HG03060 (cell line): ENCODE measurements at regions not wholly inside any gene's neighbourhood (a gene's known extent, or its start where the extent isn't known, plus 50 kb on each side); places are given as distances from the start of the nearest gene placed in this dataset.

Source experiments
- ATAC-seq: cut with Tn5 transposase; IDR thresholded peaks from one replicate; pipeline ENCODE4 v1.9.1; 2021; ENCODE audit warnings: low read depth, moderate number of reproducible peaks; ENCODE audit not compliant: unreplicated experiment

DNA sequence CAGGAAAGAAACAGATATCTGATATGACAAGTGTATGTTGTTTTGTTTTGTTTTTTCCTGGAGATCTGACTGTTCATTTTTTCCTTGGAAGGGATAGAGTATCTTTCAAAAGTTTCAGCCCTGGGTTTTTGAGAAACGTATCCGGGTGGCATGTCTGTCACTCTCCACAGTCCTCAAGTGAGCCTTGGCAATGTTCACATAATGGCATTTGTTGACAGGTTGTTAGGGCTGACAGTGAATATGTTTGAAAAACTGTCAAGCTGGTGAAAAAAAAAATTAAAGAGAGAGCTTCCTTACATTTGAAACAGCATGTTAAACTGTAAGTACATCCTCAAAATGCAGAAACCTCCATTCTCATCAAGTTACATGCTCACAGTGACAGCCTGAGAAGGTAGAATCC, 113.0 kb upstream of the DYNLRB2 start:
- no peak for ATAC-seq

DNA sequence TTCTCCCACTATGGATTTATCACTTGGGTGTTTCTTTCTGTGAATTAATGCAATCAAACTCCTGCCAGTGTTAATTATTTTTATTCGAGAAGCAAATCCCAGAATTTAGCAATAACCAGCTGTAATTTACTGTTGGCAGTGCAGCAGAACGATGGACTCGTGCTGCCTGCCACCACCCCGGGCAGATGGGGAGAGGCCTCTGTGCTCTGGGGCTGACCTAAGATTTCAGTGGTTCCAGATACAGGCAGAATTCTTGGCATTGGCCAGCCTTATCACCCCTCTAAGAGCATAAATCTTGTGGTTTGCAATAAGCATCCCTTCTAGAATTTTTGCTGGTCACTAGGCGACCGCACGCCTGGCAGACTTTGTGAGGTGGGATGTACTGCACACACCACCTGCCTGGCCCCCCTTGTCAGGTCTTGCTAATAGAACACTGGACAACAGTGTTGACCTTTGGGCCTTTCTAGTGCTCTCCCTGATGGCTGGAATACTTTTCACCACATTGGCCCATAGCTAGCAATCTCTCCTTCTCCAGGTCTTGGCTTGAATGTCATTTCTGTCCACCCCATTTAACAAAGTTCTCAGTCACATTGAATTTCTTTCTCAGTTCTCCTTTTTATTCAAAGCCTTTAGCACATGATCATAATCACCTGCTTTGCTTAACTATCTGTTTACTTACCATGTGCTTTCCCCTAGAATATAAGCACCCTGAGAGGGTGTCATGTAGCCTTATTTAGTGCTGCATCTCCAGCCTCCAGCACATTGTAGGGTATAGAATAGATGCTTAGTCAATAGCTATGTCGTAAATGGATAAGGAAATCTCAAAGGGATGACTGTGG, 122.1 kb upstream of the DYNLRB2 start:
- ATAC-seq: no peak

DNA sequence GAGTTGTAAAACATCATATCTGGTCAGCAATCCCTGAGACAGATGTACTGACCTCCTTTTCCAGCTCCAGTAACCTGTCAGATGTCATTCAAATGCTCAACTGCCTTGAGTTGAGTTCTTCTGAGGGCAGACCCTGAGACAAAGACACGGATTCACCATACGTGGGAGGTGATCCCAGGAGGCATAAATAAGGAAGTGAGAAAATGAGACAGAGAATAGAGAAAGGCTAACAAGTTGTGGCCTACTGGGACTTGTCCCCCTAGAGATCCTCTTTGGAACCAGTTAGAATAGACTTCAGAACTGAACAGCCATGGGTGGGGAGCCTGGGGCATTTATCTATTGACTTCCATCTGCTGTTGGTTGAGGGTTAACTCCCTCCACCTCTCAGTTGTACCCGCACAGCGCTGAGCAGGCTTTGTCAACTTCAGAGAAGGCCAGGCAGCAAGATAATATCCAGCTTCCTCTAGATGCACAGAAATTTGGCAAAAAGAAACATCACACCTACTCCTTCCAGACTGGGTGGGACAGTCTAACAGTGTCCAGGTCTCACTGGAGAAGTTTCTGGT, 123.0 kb upstream of the DYNLRB2 start:
- ATAC-seq: no peak

DNA sequence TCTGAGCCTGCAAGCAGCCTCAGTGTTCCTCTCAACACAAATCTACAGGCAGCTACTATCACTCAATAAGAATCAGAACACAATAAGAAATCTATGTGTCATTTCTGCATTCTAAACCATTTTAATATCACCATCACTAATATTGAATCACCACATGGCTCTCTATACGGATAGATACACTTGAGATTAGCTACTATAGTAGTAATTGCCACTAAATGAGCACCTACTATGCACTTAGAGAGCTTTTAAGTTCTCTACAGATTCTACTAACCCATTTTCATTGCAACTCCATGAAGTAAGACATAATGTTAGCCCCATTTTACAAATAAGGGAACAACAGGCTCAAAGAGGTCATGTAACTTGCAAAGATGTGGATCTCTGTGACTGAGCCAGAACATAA, 132.8 kb upstream of the DYNLRB2 start:
- ATAC-seq: no peak

DNA sequence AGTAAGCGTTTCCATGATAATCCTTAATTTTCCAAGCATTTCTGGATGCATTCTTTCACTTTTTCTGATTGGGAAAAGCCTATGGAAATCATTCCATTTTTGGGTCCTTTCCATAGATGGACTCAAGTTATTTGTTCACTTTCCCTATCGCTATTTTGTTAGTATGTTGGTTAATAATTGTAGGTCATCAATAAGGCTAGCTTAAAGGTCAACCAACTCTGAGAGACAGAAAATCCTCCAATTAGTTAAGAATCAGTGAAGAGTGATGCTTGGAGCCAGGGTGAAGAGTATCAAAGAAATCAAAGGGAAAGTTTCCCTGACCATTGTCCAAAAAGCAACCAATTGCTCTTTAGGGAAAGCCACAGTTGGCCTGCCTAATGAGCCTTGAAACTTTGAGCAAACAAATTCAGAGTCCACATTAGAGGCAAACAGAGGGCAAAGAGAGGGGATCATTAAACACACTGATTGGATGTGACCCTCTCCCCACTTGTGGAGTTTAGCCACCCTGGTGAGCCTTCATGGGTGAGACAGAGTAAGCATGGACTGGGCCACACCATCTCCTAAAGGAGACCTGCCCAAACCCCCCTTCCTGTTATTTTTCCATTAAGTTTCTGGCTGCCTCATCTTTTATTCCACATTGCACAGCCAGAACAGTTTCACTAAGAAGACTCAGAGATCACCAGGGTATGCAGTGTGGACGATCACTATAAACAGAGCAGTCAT, 133.4 kb upstream of the DYNLRB2 start:
- ATAC-seq: no peak

DNA sequence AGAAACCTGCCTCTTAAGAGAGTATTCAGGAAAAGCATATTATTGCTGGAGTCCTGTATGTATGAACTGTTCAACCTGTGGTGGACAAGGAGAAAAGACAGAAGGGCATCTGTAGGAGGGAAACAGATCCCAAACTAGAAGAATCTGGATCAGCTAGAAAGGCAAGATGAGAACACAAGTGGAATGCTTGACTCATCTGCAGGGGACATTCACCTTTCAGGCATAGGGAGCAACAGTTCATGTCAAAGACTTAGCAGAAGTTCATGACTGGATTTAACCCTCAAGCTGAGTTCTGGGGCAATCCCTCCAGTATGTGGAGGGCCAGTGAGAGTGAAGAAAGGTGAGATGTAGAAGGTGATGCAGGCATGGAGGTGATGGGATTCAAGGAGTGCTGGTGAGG, 135.9 kb upstream of the DYNLRB2 start:
- ATAC-seq: no peak

DNA sequence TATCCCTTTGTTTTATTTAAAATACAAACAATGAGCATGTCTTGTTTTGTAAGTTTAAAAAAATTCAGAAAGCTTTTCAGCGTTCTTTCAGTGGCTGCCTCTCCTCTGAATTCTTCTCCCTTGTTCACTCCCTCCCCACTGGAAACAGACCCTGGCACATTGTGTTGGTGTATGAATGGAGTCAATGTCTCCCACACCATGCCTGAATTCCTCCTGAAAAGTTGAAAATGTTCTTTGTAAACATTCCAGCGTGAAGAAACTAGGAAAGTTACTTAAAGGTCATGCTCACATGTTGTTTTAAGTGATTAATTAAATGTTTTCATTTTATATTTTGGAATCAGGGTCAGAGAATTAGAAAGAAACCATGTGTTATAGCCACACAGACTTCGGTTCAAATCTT, 136.9 kb upstream of the DYNLRB2 start:
- no peak for ATAC-seq

DNA sequence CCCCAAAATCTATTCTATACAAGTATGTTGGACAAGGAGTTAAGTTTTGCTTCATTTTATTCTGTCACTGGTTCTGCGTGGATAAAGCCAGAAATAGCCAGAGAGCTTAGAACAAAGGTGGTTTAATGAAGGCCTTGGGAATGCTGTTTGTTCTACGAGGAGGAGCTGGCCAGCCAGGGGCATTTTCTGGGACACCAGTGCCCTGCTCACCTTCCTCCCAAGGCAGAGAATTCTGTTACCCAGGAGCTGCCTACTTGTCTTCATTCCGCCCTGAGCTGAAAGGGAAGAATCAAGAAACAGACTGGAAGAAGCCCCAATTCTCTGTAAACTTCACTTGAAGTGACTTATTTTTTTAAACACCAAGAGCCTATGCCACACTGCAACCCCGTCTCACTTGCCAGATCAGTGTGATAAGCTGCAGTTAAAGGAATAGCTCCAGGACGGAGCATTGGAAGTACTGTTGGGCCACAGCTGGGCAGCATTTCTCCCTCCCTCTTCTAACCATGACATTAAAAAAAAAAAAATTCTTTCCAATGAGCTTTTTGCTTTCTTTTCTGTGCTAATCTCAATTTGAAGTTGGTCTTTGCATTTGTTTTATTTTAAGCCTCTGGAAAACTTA, 149.8 kb upstream of the DYNLRB2 start:
- ATAC-seq: no peak

DNA sequence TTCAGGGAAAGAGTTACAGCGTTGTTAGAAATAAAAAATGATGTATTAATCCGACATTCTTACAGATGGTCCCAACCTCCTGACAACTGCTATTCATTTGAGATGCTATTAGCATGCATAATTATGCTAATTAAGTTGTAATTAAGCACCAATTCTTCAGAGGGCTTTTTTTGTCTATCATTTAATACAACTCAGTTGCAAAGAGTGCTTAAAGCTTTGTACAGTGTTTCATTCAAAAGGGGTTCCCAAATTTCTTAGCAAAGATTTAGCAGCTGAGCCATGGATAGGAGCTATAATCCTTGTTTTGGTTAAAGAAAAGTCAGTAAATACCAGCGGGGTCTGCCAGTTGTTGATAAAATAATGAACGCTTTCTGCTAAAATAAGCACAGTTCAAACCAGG, 150.7 kb upstream of the DYNLRB2 start:
- no peak for ATAC-seq

DNA sequence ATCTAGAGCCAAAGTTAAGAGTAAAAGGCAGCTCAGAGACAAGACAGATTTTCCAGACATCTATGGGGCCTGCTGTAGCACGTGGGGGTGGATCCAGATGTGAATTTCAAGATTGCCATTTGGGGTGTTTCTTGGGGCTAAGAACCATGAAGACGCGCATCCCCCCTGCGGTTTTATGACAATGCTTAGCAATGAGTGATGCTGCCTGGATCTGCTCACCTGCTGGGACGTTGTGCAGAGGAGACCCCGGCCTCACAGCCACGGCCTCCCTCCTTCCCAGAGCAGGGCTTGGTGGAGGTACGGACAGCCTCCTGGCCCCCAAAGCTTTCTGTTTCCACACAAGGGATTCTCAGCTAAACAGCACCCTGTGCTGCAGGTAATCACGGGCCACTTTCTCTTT, 151.5 kb upstream of the DYNLRB2 start:
- ATAC-seq: no peak

DNA sequence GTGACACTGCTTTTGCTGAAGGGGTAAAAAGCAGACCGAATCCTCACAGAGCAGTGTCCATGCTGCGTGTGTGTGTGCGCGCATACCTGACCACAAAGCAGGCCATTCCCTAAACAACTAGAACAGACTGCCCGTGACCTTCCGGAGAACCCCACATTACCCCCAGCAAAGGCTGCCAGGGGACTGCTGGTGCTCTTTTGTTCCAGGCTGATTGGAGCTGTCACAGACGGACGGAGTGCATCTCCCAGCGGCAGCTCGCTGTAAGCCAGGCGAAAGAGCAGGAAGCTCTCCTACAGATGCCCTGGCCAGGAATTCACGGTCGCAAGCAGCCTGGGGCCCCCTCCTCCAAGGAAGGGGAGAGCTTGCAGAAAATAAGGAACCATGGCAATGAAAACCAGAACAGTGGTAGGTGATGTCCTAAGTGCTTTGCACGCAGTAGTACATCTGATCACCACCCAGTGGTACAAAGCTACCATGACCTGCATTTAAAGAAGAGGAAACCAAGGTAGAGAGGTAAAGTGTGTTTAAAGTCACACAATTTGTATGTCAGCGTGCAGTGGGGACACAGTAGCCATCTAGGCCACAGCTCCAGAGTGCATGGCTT, 153.4 kb upstream of the DYNLRB2 start:
- no peak for ATAC-seq

DNA sequence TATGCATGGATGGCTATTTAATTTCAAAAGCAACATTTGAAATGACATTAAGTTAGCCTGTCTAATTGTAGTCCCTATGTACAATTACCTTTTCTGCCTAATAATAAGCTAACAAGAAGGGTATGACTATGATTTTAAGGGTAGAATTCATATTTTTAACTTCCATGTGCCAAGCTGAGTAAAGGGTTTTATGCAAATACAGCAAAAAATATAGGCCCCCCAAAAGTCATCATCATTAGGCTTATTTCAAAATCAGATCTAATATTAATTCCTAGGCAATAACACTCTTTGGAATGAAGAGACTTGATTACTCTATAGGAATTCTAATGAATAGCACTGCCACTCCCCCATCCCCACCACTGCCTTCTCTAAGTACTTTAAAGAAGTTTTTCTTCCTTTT, 155.9 kb upstream of the DYNLRB2 start:
- ATAC-seq: no peak

DNA sequence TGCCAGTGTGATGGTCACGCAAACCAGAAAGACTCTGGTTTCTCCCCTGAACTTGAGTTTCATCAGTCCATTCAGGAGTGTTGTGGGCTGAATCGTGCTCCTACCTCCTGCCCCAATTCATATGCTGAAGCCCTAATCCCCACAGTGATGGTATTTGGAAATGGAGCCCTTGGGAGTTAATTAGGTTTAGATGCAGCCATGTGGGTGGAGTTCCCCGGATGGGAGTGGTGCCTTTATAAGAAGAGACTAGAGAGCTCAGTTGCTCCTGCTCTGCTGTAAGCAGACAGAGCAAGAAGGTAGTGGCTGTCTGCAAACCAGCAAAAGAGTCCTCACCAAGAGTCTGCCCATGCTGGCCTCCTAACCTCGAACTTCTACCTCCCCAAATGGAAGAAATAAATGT, 160.3 kb upstream of the DYNLRB2 start:
- ATAC-seq: no peak

DNA sequence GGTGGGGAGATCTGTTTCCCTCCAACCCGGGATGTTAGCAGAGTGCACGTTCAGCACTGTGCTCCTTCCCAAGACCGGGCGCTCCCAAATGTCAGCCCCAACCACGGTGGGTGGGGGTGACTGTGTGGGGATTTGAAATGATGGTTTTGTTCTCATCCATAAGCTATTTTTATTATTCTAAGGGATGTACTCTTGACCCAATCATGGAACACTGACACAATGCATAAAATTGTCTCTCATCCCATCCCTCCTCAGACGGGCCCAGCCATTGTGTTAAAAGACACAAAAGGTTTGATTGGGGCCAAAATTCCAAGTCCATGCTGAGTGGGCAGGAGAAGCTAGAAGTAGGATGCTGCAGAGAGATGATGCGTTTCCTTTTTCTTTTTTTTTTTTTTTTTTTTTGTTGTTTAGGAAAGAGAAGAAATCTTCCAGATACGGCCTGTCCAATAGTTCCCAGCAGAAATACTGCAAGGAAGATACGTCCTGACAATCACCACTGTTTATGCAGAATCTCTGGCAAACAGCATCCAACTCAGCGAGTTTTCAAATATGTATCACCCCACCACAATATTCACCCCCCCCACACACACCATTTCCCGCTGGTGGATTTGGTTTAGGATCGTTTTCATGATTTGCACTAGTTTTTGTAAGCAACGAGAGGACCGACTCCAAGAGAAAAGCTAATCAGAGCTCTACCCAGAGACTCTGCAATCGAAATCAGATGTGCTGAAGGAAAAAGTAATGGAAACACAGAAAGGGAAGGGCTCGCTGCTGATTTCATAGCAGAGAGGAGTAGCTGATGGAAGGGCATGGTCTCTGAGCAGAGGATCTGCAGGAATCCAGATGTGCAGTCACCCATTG, 163.5 kb upstream of the DYNLRB2 start:
- ATAC-seq: no peak

DNA sequence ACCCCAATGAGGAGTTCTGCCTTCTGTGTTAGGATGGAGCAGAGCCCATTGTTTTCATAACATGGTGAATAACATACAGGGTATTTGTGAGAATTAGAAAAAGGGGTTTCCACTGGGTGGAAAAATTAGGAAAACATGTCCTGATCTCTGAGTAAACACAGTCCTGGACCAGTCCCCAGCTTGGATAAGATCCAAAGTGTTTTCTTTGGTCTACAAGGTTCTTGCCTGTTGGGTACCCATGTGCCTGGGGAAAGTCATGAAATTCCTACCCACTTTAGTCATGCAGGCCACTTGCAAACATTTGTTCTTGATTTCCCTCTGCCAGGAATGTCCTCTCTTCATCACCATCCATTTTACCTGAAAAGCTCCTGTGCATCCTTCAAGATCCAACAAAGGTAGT, 164.8 kb upstream of the DYNLRB2 start:
- no peak for ATAC-seq

DNA sequence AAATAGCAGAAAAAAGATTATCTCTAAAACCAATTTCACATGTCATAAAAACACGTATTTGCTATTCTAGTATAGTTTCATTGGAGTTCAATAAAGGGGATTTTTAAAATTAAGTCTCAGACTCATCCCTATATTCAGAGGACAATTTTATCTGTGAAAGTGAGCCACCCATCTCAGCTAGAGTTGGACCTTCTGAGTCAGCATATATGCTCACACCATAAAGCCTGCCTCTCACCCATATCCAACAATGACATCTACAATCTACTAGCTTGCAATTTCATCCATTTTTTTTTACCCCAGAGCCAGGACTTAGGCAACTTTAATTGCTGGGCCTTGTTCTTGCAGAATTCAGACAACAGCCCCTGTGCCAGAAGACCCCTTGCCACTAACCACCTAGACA, 165.3 kb upstream of the DYNLRB2 start:
- no peak for ATAC-seq

DNA sequence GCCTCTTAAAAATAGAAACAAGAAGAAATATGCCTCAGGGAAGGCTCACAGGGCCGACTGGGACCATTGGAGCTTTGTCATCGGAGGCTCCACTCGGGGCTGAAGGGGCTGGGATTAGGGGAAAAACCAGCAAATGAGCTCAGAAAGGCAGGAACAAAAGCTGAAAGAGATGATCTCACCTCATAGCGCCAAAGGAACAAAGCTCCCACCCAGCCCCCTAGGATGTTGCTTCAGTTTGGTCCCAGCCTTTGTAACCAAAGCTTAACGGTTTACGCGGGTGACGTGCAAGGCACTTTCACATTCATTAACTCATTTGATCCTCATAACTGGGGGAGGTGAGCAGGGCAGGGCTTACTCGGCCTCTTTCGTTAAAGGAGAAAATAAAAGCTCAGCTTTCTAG, 168.5 kb upstream of the DYNLRB2 start:
- ATAC-seq: no peak

DNA sequence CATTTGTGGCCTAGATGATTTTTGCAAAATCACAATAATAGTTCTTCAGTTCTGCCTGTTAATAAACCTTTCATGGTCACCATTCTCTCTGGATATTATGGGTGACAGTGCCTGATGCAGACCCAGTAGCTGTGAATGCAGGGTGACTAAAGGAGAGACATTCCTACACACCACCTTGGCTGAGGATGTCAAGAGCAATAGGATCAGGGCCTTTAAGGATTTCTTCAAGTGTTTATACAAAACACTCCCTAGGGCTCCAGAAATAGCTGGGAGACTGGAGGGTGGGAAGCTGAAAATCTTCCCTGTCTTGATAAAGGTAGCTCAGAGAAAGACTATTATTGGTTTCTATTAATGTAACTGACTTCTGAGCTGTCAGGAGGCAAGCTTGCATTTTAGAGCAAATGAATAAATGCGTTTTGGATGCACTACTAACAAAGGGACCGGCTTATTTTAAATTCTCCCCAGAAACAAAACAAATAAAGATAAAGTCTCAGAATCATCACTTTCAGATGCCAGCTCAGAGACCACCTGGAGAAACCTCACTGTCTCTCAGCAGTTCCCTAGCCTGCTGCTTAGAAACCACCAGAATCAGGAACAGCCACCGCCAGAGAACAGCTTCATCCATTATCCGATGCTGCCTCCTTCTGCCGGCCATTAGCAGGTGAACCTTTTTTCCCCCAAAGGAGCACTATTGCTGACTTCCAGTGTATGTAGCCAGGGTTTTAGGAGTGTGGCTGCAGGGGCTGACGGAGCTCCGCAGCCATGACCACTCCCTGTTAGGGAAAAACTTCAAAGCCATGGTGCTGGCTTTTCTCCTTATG, 171.4 kb upstream of the DYNLRB2 start:
- no peak for ATAC-seq

DNA sequence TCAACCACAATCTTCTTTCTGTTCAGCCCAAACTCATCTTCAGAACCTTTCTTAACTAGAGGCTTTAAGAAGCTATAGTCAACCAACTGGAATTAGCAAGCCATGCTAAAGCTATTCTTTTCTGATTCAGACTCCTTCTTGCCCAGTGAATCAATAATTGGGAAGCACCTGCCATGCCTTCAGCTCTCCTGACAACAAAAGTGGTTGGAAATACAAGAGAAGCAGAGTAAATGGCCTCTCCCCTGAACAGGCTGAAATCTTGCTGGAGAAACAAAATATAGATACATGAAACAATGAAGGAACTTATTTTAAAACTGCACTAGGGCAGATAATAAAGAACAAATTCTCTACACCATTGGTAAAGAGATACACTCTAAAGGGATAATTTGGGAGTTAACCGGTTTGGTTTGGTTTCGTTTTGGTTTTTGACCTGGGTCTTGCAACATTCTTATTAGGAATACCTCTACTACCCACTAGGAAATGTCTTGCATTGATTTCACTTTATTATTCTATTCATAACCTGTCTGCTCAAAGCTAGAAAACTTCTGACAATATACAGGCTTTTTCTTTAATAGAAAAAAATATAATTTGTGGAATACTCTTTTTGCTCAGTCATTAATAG, 173.6 kb upstream of the DYNLRB2 start:
- ATAC-seq: no peak
